HG03135 (cell line): ENCODE measurements at regions not wholly inside any gene's neighbourhood (a gene's known extent, or its start where the extent isn't known, plus 50 kb on each side); places are given as distances from the start of the nearest gene placed in this dataset.
"Not testable (repeated sequence)": the region's sequence is repeated elsewhere in the genome, so short reads cannot be mapped to it uniquely, and the experiment has no call there.

Source experiments
- ATAC-seq: cut with Tn5 transposase; IDR thresholded peaks from one replicate; pipeline ENCODE4 v1.9.1; 2021; ENCODE audit warnings: mild to moderate bottlenecking, moderate library complexity; ENCODE audit not compliant: unreplicated experiment

- no peak for ATAC-seq
These were observed 109.6 kb upstream of the FSIP2 start for GRCh38 chr2:185628985-185629384.

GRCh38 chr2:185633621-185634020 is 105.0 kb upstream of the FSIP2 start:
- no peak for ATAC-seq

- ATAC-seq: no peak
These were observed 99.8 kb upstream of the FSIP2 start for GRCh38 chr2:185638771-185639170.

GRCh38 chr2:185640588-185640987 is 98.0 kb upstream of the FSIP2 start:
- ATAC-seq: no peak

GRCh38 chr2:185643434-185643833 is 95.2 kb upstream of the FSIP2 start:
- no peak for ATAC-seq

GRCh38 chr2:185644828-185645227 is 93.8 kb upstream of the FSIP2 start:
- ATAC-seq: no peak

- ATAC-seq: no peak
These were observed 93.1 kb upstream of the FSIP2 start for GRCh38 chr2:185645529-185645928.

- ATAC-seq: no peak
These were observed 79.9 kb upstream of the FSIP2 start for GRCh38 chr2:185658750-185659149.

GRCh38 chr2:185663811-185664210 is 74.8 kb upstream of the FSIP2 start:
- no peak for ATAC-seq

- ATAC-seq: no peak
These were observed 74.2 kb upstream of the FSIP2 start for GRCh38 chr2:185664384-185664783.

GRCh38 chr2:185665251-185665814 is 73.3 kb upstream of the FSIP2 start:
- no peak for ATAC-seq

GRCh38 chr2:185667452-185667851 is 71.2 kb upstream of the FSIP2 start:
- no peak for ATAC-seq

- no peak for ATAC-seq
These were observed 69.9 kb upstream of the FSIP2 start for GRCh38 chr2:185668710-185669109.

- no peak for ATAC-seq
These were observed 64.4 kb upstream of the FSIP2 start for GRCh38 chr2:185674232-185674631.

GRCh38 chr2:185676316-185676715 is 62.3 kb upstream of the FSIP2 start:
- no peak for ATAC-seq

GRCh38 chr2:185687001-185687400 is 51.6 kb upstream of the FSIP2 start:
- not testable (repeated sequence) for ATAC-seq

GRCh38 chr2:185687967-185688366 is 50.6 kb upstream of the FSIP2 start:
- ATAC-seq: no peak
